Smooth muscle cell (in vitro differentiated cells): ENCODE measurements at regions not wholly inside any gene's neighbourhood (a gene's known extent, or its start where the extent isn't known, plus 50 kb on each side); places are given as distances from the start of the nearest gene placed in this dataset.

Experiments used
- DNase-seq: peaks from one replicate; lab custom pipeline; 2025; ENCODE audit not compliant: unreplicated experiment; lab: John Stamatoyannopoulos, UW
- H2AFZ ChIP-seq: fragments of 200-600 bp; sonication (generic); 2 replicates; pipeline ENCODE4 v1.6.0; 2016; ENCODE audit warnings: antibody characterized with exemption, low read depth, mild to moderate bottlenecking
- H3F3A ChIP-seq: fragments of 200-600 bp; sonication (generic); 2 replicates; pipeline ENCODE4 v1.6.0; 2017; ENCODE audit warnings: antibody characterized with exemption, low read depth
- H3K27ac ChIP-seq: fragments of 200-600 bp; sonication (generic); 2 replicates; pipeline ENCODE4 v1.5.1; 2016; ENCODE audit warnings: low read depth, mild to moderate bottlenecking
- H3K27me3 ChIP-seq: fragments of 200-600 bp; sonication (generic); 2 replicates; pipeline ENCODE4 v1.6.1; 2016; ENCODE audit warnings: low read depth, mild to moderate bottlenecking
- H3K36me3 ChIP-seq: fragments of 200-600 bp; sonication (generic); 2 replicates; pipeline ENCODE4 v1.5.1; 2016; ENCODE audit warnings: low read depth
- H3K4me1 ChIP-seq: fragments of 200-600 bp; sonication (generic); 2 replicates; pipeline ENCODE4 v1.5.1; 2016; ENCODE audit warnings: low read depth
- H3K4me2 ChIP-seq: fragments of 200-600 bp; sonication (generic); 2 replicates; pipeline ENCODE4 v1.6.0; 2016; ENCODE audit warnings: mild to moderate bottlenecking
- H3K4me3 ChIP-seq: fragments of 200-600 bp; sonication (generic); 2 replicates; pipeline ENCODE4 v1.5.1; 2016; ENCODE audit warnings: mild to moderate bottlenecking
- H3K79me2 ChIP-seq: fragments of 200-600 bp; sonication (generic); 2 replicates; pipeline ENCODE4 v1.6.0; 2016; ENCODE audit warnings: low read depth, mild to moderate bottlenecking
- H3K9ac ChIP-seq: fragments of 200-600 bp; sonication (generic); 2 replicates; pipeline ENCODE4 v1.6.0; 2016; ENCODE audit warnings: low read depth
- H3K9me3 ChIP-seq: fragments of 200-600 bp; sonication (generic); replicated peaks from 2 replicates; pipeline ENCODE4 v1.5.1; 2016; ENCODE audit warnings: low read depth
- H4K20me1 ChIP-seq: fragments of 200-600 bp; sonication (generic); 2 replicates; pipeline ENCODE4 v1.6.0; 2016; ENCODE audit warnings: low read depth
- CTCF ChIP-seq: fragments of 200-600 bp; sonication (generic); IDR thresholded peaks from 2 replicates; pipeline ENCODE4 v1.5.1; 2017; ENCODE audit warnings: borderline replicate concordance, mild to moderate bottlenecking, antibody characterized with exemption; ENCODE audit not compliant: insufficient read depth, poor library complexity, severe bottlenecking
- WGBS: methylation state at CpG from one replicate; pipeline ENCODE4 v1.1.7; 2016; ENCODE audit warnings: low lambda C conversion rate; 5-methylcytosine and 5-hydroxymethylcytosine counted together

GRCh38 chr12:46487567-46488131, 115.1 kb upstream of the SLC38A2 start:
- Histone ChIP-seq H3K4me2 (no peak overlapping the region), H3K4me3 (no peak overlapping the region), H3K9me3 (no peaks in the 10 kb centered on the region), H3K27me3 (no peaks in the 10 kb centered on the region), H3K4me1 (peaks cover 7% of the 10 kb centered on the region), H3K36me3 (no peaks in the 10 kb centered on the region), H3K9ac (no peak overlapping the region), H3K79me2 (no peaks in the 10 kb centered on the region), H4K20me1 (no peaks in the 10 kb centered on the region), H2AFZ (no peak overlapping the region), H3K27ac (no peak overlapping the region), H3F3A (no peaks in the 10 kb centered on the region)
- no peak for DNase-seq
- TF ChIP-seq CTCF = no peak
- 95% methylated on average over 7 of the region's 7 CpGs for WGBS

GRCh38 chr12:46486588-46486987, 114.0 kb upstream of the SLC38A2 start:
- H3K4me2 ChIP-seq = no peak overlapping the region
- DNase-seq = no peak
- no peak for TF ChIP-seq CTCF
- H3K36me3 ChIP-seq = no peaks in the 10 kb centered on the region
- no peak overlapping the region for H2AFZ ChIP-seq
- no peaks in the 10 kb centered on the region for H3F3A ChIP-seq
- H3K4me1 ChIP-seq = peaks cover 4% of the 10 kb centered on the region
- no peaks in the 10 kb centered on the region for H3K79me2 ChIP-seq
- no peak overlapping the region for H3K4me3 ChIP-seq
- no peak overlapping the region for H3K27ac ChIP-seq
- no peaks in the 10 kb centered on the region for H3K27me3 ChIP-seq
- H3K9me3 ChIP-seq = no peaks in the 10 kb centered on the region
- H3K9ac ChIP-seq = no peak overlapping the region
- no peaks in the 10 kb centered on the region for H4K20me1 ChIP-seq

- Histone ChIP-seq H3K79me2 (no peaks in the 10 kb centered on the region), H3K36me3 (no peaks in the 10 kb centered on the region), H4K20me1 (no peaks in the 10 kb centered on the region), H3K9me3 (no peaks in the 10 kb centered on the region), H3K27me3 (no peaks in the 10 kb centered on the region), H3K9ac (no peak overlapping the region), H2AFZ (no peak overlapping the region), H3F3A (no peaks in the 10 kb centered on the region), H3K4me1 (peaks cover 4% of the 10 kb centered on the region), H3K27ac (no peak overlapping the region), H3K4me2 (no peak overlapping the region), H3K4me3 (no peak overlapping the region)
- TF ChIP-seq CTCF = no peak
- WGBS = 97% methylated on average over 5 of the region's 5 CpGs
- no peak for DNase-seq
These were observed 113.3 kb upstream of the SLC38A2 start for GRCh38 chr12:46485853-46486252.

- Histone ChIP-seq H3K4me2 (no peak overlapping the region), H3K4me1 (peaks cover 4% of the 10 kb centered on the region), H3K27me3 (no peaks in the 10 kb centered on the region), H3F3A (no peaks in the 10 kb centered on the region), H3K4me3 (no peak overlapping the region), H2AFZ (no peak overlapping the region), H3K79me2 (no peaks in the 10 kb centered on the region), H4K20me1 (no peaks in the 10 kb centered on the region), H3K9ac (no peak overlapping the region), H3K27ac (no peak overlapping the region), H3K36me3 (no peaks in the 10 kb centered on the region), H3K9me3 (no peaks in the 10 kb centered on the region)
- DNase-seq = no peak
- 96% methylated on average over 6 of the region's 6 CpGs for WGBS
- no peak for TF ChIP-seq CTCF
These were observed 112.0 kb upstream of the SLC38A2 start for GRCh38 chr12:46484396-46485061.
